ENCODE measurements at regions not wholly inside any gene's neighbourhood (a gene's known extent, or its start where the extent isn't known, plus 50 kb on each side); places are given as distances from the start of the nearest gene placed in this dataset.

DNA sequence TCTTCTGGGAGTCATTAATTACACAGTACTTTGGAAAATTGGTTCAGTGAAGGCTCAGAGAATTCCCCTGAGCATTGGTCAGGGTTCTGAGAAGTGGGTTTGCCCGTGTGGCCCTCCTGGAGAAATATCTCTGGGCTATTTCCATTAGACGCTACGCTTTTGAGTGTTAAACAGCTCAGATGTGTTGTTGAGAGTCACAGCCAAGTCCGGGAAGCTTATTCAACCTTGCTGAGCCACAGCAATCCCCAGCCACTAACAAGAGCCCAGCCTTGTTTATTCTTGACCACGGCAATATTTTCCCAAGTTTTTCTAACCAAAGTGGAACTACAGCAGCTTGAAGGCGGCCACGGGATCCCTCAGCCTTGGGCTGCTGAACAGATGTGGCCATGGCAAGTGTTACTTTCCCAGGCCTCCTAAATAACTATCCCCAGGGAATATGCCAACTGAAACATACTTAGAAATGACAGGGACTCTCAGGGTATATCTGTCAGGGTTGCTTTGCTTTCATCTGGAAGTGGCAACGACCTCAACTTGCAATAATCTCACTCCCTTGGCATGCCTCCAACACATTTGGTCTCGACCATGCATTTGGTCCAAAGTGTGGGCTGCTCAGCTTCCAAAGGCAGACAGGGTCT is 214.7 kb downstream of the EMX2 start:
- DNase-seq (ENCODE audit: low spot score): no peak
- POLR2A ChIA-PET (ENCODE audit: low non-redundant PET): no interaction called here
- CTCF ChIA-PET: no interaction called here
- Histone ChIP-seq H3K27me3 (replicated peaks; ENCODE audit: insufficient read depth, low read depth, low read length, poor library complexity) (peaks cover 56% of the 10 kb centered on the region), H3K9me3 (ENCODE audit: low read depth, low read length, poor library complexity, severe bottlenecking) (no peaks in the 10 kb centered on the region), H3K27ac (ENCODE audit: low read depth, low read length, poor library complexity, severe bottlenecking) (no peak overlapping the region), H3K36me3 (ENCODE audit: insufficient read depth, low read length, poor library complexity, severe bottlenecking) (no peaks in the 10 kb centered on the region), H3K4me1 (ENCODE audit: insufficient read depth, low read length, poor library complexity, severe bottlenecking) (no peaks in the 10 kb centered on the region), H3K4me3 (ENCODE audit: low read depth, low read length, poor library complexity, severe bottlenecking) (no peak overlapping the region)
- TF ChIP-seq CTCF (conservative IDR thresholded peaks at IDR 0.05; ENCODE audit: low read depth, low read length) (no peak), EZH2 (IDR thresholded peaks at IDR 0.05; ENCODE audit: borderline replicate concordance, low read depth, low read length, poor library complexity, severe bottlenecking) (no peak)
- intact Hi-C loops (cut with micrococcal nuclease; ENCODE audit: unreplicated experiment): loop anchor here (10.0 kb wide), 1 partner anchor 222 kb away; no protein-coding TSS in a partner anchor
- no TSS peak for BruUV-seq (replicated peaks)

GRCh38 chr10:117759266-117759665 is 216.7 kb downstream of the EMX2 start:
- Histone ChIP-seq H3K4me1 (ENCODE audit: insufficient read depth, low read length, poor library complexity, severe bottlenecking) (no peaks in the 10 kb centered on the region), H3K4me3 (ENCODE audit: low read depth, low read length, poor library complexity, severe bottlenecking) (no peak overlapping the region), H3K36me3 (ENCODE audit: insufficient read depth, low read length, poor library complexity, severe bottlenecking) (no peaks in the 10 kb centered on the region), H3K27me3 (replicated peaks; ENCODE audit: insufficient read depth, low read depth, low read length, poor library complexity) (peaks cover 64% of the 10 kb centered on the region), H3K9me3 (ENCODE audit: low read depth, low read length, poor library complexity, severe bottlenecking) (no peaks in the 10 kb centered on the region), H3K27ac (ENCODE audit: low read depth, low read length, poor library complexity, severe bottlenecking) (no peak overlapping the region)
- intact Hi-C loops (cut with micrococcal nuclease; ENCODE audit: unreplicated experiment): loop anchor here (10.0 kb wide), 1 partner anchor 224 kb away; no protein-coding TSS in a partner anchor
- TF ChIP-seq EZH2 (IDR thresholded peaks at IDR 0.05; ENCODE audit: borderline replicate concordance, low read depth, low read length, poor library complexity, severe bottlenecking): no peak
- TF ChIP-seq CTCF (conservative IDR thresholded peaks at IDR 0.05; ENCODE audit: low read depth, low read length): no peak
- DNase-seq (ENCODE audit: low spot score): no peak
- ChIA-PET CTCF (no interaction called here), POLR2A (ENCODE audit: low non-redundant PET) (no interaction called here)
- no TSS peak for BruUV-seq (replicated peaks)

DNA sequence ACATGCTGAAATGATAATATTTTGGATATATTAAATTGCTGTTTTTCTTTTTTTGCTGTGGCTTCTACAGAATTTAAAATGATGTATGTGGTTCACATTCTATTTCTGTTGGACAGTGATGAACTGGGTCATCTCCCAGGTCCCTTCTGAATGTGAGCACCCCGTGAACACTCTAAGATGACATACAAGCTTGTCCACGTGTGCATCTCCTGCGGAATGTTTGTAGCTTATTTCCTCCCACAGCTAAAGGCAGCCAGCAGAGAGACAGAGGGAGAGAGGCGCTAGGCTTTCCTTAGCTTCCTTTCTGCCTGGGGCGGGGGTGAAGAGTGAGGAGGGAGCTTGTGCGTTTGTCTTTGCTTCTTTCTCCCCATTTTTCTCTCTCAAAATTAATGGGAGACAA is 219.1 kb downstream of the EMX2 start:
- peaks cover 59% of the 10 kb centered on the region for H3K27me3 ChIP-seq (replicated peaks; ENCODE audit: insufficient read depth, low read depth, low read length, poor library complexity)
- no peak overlapping the region for H3K27ac ChIP-seq (ENCODE audit: low read depth, low read length, poor library complexity, severe bottlenecking)
- no peak for DNase-seq (ENCODE audit: low spot score)
- POLR2A ChIA-PET (ENCODE audit: low non-redundant PET): no interaction called here
- intact Hi-C loops (cut with micrococcal nuclease; ENCODE audit: unreplicated experiment): no loop called here
- TF ChIP-seq CTCF (conservative IDR thresholded peaks at IDR 0.05; ENCODE audit: low read depth, low read length): no peak
- TF ChIP-seq EZH2 (IDR thresholded peaks at IDR 0.05; ENCODE audit: borderline replicate concordance, low read depth, low read length, poor library complexity, severe bottlenecking): no peak
- H3K9me3 ChIP-seq (ENCODE audit: low read depth, low read length, poor library complexity, severe bottlenecking): no peaks in the 10 kb centered on the region
- no TSS peak for BruUV-seq (replicated peaks)
- H3K36me3 ChIP-seq (ENCODE audit: insufficient read depth, low read length, poor library complexity, severe bottlenecking): no peaks in the 10 kb centered on the region
- CTCF ChIA-PET: no interaction called here
- no peaks in the 10 kb centered on the region for H3K4me1 ChIP-seq (ENCODE audit: insufficient read depth, low read length, poor library complexity, severe bottlenecking)
- no peak overlapping the region for H3K4me3 ChIP-seq (ENCODE audit: low read depth, low read length, poor library complexity, severe bottlenecking)

Measured in A673 (cell line).